SJSA1 (cell line): ENCODE measurements at regions not wholly inside any gene's neighbourhood (a gene's known extent, or its start where the extent isn't known, plus 50 kb on each side); places are given as distances from the start of the nearest gene placed in this dataset.
A peak's percentile ranks its signal among the peaks of the same experiment; 100 is the strongest.

Experiments
- DNase-seq, 2 experiments: peaks; one replicate each; pipeline ENCODE4 v3.0.0-alpha.2; 2015 to 2020; ENCODE audit warnings: low spot score in 2 of 2, low read depth in 1 of 2
- H3K27ac ChIP-seq: fragments of 250-450 bp; sonication (Bioruptor Pico); 2 replicates; pipeline ENCODE4 v1.5.1; 2020; ENCODE audit warnings: mild to moderate bottlenecking, moderate library complexity
- H3K27me3 ChIP-seq: fragments of 250-450 bp; sonication (Bioruptor Pico); replicated peaks from 2 replicates; pipeline ENCODE4 v1.5.1; 2020; ENCODE audit warnings: mild to moderate bottlenecking, moderate library complexity
- H3K36me3 ChIP-seq: fragments of 250-450 bp; sonication (Bioruptor Pico); 2 replicates; pipeline ENCODE4 v1.5.1; 2020; ENCODE audit warnings: mild to moderate bottlenecking
- H3K4me1 ChIP-seq: fragments of 250-450 bp; sonication (Bioruptor Pico); replicated peaks from 2 replicates; pipeline ENCODE4 v1.6.1; 2021; ENCODE audit warnings: mild to moderate bottlenecking
- H3K4me3 ChIP-seq: fragments of 250-450 bp; sonication (Bioruptor Pico); 2 replicates; pipeline ENCODE4 v1.5.1; 2020; ENCODE audit warnings: mild to moderate bottlenecking
- H3K9me3 ChIP-seq: fragments of 250-450 bp; sonication (Bioruptor Pico); replicated peaks from 2 replicates; pipeline ENCODE4 v1.5.1; 2020; ENCODE audit warnings: mild to moderate bottlenecking

- Histone ChIP-seq H3K36me3 (no peaks in the 10 kb centered on the region), H3K9me3 (no peaks in the 10 kb centered on the region), H3K4me1 (peaks cover 4% of the 10 kb centered on the region), H3K27me3 (no peaks in the 10 kb centered on the region), H3K4me3 (no peak overlapping the region), H3K27ac (no peak overlapping the region)
- no peak for DNase-seq
Measured at GRCh38 chr7:25822823-25823222, 329.2 kb upstream of the NFE2L3 start.

GRCh38 chr7:25823571-25823970, 328.4 kb upstream of the NFE2L3 start:
- H3K27ac ChIP-seq: no peak overlapping the region
- no peak overlapping the region for H3K4me3 ChIP-seq
- no peaks in the 10 kb centered on the region for H3K9me3 ChIP-seq
- H3K4me1 ChIP-seq: no peaks in the 10 kb centered on the region
- no peaks in the 10 kb centered on the region for H3K36me3 ChIP-seq
- DNase-seq: no peak
- H3K27me3 ChIP-seq: no peaks in the 10 kb centered on the region

- DNase-seq: no peak
- H3K27me3 ChIP-seq: no peaks in the 10 kb centered on the region
- H3K27ac ChIP-seq: no peak overlapping the region
- H3K4me1 ChIP-seq: peaks cover 33% of the 10 kb centered on the region
- no peaks in the 10 kb centered on the region for H3K9me3 ChIP-seq
- H3K36me3 ChIP-seq: no peaks in the 10 kb centered on the region
- no peak overlapping the region for H3K4me3 ChIP-seq
Measured at GRCh38 chr7:25828468-25828867, 323.5 kb upstream of the NFE2L3 start.

GRCh38 chr7:25829663-25830062, 322.3 kb upstream of the NFE2L3 start:
- Histone ChIP-seq H3K4me1 (peaks cover 39% of the 10 kb centered on the region), H3K9me3 (no peaks in the 10 kb centered on the region), H3K27me3 (no peaks in the 10 kb centered on the region), H3K36me3 (no peaks in the 10 kb centered on the region), H3K4me3 (no peak overlapping the region), H3K27ac (no peak overlapping the region)
- DNase-seq: no peak

- H3K36me3 ChIP-seq: no peaks in the 10 kb centered on the region
- no peak for DNase-seq
- H3K27ac ChIP-seq: peak overlapping the region; percentile 69
- H3K4me1 ChIP-seq: peaks cover 45% of the 10 kb centered on the region
- no peak overlapping the region for H3K4me3 ChIP-seq
- H3K9me3 ChIP-seq: no peaks in the 10 kb centered on the region
- H3K27me3 ChIP-seq: no peaks in the 10 kb centered on the region
Measured at GRCh38 chr7:25830215-25830614, 321.8 kb upstream of the NFE2L3 start.

GRCh38 chr7:25831062-25831691, 320.8 kb upstream of the NFE2L3 start:
- Histone ChIP-seq H3K36me3 (no peaks in the 10 kb centered on the region), H3K27me3 (no peaks in the 10 kb centered on the region), H3K4me1 (peaks cover 48% of the 10 kb centered on the region), H3K4me3 (no peak overlapping the region), H3K9me3 (no peaks in the 10 kb centered on the region), H3K27ac (peak overlapping the region; percentile 69)
- peak in 1 of 2 experiments; percentile 51 for DNase-seq

GRCh38 chr7:25831831-25832411, 320.1 kb upstream of the NFE2L3 start:
- H3K36me3 ChIP-seq: no peaks in the 10 kb centered on the region
- H3K27me3 ChIP-seq: no peaks in the 10 kb centered on the region
- DNase-seq: peak in 1 of 2 experiments; percentile 87
- no peak overlapping the region for H3K4me3 ChIP-seq
- H3K27ac ChIP-seq: peak overlapping the region; percentile 69
- no peaks in the 10 kb centered on the region for H3K9me3 ChIP-seq
- peaks cover 48% of the 10 kb centered on the region for H3K4me1 ChIP-seq

GRCh38 chr7:25832456-25832855, 319.5 kb upstream of the NFE2L3 start:
- H3K27ac ChIP-seq: peak overlapping the region; percentile 69
- H3K4me3 ChIP-seq: no peak overlapping the region
- no peaks in the 10 kb centered on the region for H3K36me3 ChIP-seq
- H3K9me3 ChIP-seq: no peaks in the 10 kb centered on the region
- H3K4me1 ChIP-seq: peaks cover 48% of the 10 kb centered on the region
- DNase-seq: no peak
- no peaks in the 10 kb centered on the region for H3K27me3 ChIP-seq

- no peaks in the 10 kb centered on the region for H3K27me3 ChIP-seq
- no peak for DNase-seq
- H3K4me3 ChIP-seq: no peak overlapping the region
- H3K36me3 ChIP-seq: no peaks in the 10 kb centered on the region
- H3K4me1 ChIP-seq: peaks cover 48% of the 10 kb centered on the region
- H3K9me3 ChIP-seq: no peaks in the 10 kb centered on the region
- peak overlapping the region; percentile 69 for H3K27ac ChIP-seq
Measured at GRCh38 chr7:25832929-25833328, 319.1 kb upstream of the NFE2L3 start.

GRCh38 chr7:25834050-25834449, 317.9 kb upstream of the NFE2L3 start:
- Histone ChIP-seq H3K36me3 (no peaks in the 10 kb centered on the region), H3K4me1 (peaks cover 48% of the 10 kb centered on the region), H3K27ac (no peak overlapping the region), H3K4me3 (no peak overlapping the region), H3K9me3 (no peaks in the 10 kb centered on the region), H3K27me3 (no peaks in the 10 kb centered on the region)
- DNase-seq: no peak

GRCh38 chr7:25835197-25835596, 316.8 kb upstream of the NFE2L3 start:
- no peaks in the 10 kb centered on the region for H3K27me3 ChIP-seq
- H3K27ac ChIP-seq: 0 out of 2 replicates have a peak overlapping the region, but pooled peaks have one; percentile 9
- DNase-seq: peak in 1 of 2 experiments; percentile 57
- no peaks in the 10 kb centered on the region; the same call in 1 of the 2 replicates for H3K9me3 ChIP-seq
- no peak overlapping the region for H3K4me3 ChIP-seq
- H3K36me3 ChIP-seq: no peaks in the 10 kb centered on the region
- peaks cover 46% of the 10 kb centered on the region for H3K4me1 ChIP-seq

GRCh38 chr7:25839084-25839769, 312.8 kb upstream of the NFE2L3 start:
- no peaks in the 10 kb centered on the region for H3K36me3 ChIP-seq
- H3K27me3 ChIP-seq: no peaks in the 10 kb centered on the region
- DNase-seq: no peak
- H3K4me1 ChIP-seq: peaks cover 33% of the 10 kb centered on the region
- no peak overlapping the region for H3K27ac ChIP-seq
- no peaks in the 10 kb centered on the region; the same call in 1 of the 2 replicates for H3K9me3 ChIP-seq
- H3K4me3 ChIP-seq: no peak overlapping the region

GRCh38 chr7:25840209-25840792, 311.7 kb upstream of the NFE2L3 start:
- DNase-seq: no peak

GRCh38 chr7:25841575-25841974, 310.4 kb upstream of the NFE2L3 start:
- no peaks in the 10 kb centered on the region; the same call in 1 of the 2 replicates for H3K9me3 ChIP-seq
- H3K4me3 ChIP-seq: no peak overlapping the region
- H3K27ac ChIP-seq: no peak overlapping the region
- H3K4me1 ChIP-seq: peaks cover 44% of the 10 kb centered on the region
- no peak for DNase-seq
- H3K27me3 ChIP-seq: no peaks in the 10 kb centered on the region
- no peaks in the 10 kb centered on the region for H3K36me3 ChIP-seq

More at GRCh38 chr7:25840209-25840792, 311.7 kb upstream of the NFE2L3 start:
- no peak overlapping the region for H3K4me3 ChIP-seq
- peaks cover 33% of the 10 kb centered on the region for H3K4me1 ChIP-seq
- no peaks in the 10 kb centered on the region for H3K27me3 ChIP-seq
- H3K9me3 ChIP-seq: no peaks in the 10 kb centered on the region; the same call in 1 of the 2 replicates
- no peak overlapping the region for H3K27ac ChIP-seq
- no peaks in the 10 kb centered on the region for H3K36me3 ChIP-seq
